ENCODE measurements at regions not wholly inside any gene's neighbourhood (a gene's known extent, or its start where the extent isn't known, plus 50 kb on each side); places are given as distances from the start of the nearest gene placed in this dataset.

DNA sequence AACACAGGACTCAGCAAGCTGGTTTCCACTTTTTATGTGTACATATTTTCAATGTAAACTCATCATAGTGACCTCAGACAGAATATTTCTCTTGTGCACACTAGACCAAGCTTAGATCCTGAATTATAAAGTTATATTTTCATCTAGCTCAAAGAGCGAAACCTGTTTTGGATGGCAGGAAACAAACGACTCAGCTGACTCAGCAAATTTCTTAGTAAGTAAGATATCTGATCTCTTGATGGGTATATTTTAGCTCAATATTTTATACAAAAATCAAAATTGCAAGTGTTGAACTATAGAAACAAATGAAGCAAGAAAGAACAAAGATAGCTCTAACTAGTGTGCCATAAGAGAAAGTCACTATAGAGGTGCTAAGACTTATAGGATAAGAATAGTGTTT lies 1114.5 kb downstream of the STPG2 start:
- TF ChIP-seq, protein P1, sequence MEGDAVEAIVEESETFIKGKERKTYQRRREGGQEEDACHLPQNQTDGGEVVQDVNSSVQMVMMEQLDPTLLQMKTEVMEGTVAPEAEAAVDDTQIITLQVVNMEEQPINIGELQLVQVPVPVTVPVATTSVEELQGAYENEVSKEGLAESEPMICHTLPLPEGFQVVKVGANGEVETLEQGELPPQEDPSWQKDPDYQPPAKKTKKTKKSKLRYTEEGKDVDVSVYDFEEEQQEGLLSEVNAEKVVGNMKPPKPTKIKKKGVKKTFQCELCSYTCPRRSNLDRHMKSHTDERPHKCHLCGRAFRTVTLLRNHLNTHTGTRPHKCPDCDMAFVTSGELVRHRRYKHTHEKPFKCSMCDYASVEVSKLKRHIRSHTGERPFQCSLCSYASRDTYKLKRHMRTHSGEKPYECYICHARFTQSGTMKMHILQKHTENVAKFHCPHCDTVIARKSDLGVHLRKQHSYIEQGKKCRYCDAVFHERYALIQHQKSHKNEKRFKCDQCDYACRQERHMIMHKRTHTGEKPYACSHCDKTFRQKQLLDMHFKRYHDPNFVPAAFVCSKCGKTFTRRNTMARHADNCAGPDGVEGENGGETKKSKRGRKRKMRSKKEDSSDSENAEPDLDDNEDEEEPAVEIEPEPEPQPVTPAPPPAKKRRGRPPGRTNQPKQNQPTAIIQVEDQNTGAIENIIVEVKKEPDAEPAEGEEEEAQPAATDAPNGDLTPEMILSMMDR (IDR thresholded peaks at IDR 0.05 in 4 of 5, conservative IDR thresholded peaks at IDR 0.05 in 1 of 5): no peak
- TF ChIP-seq POLR2A (IDR thresholded peaks at IDR 0.05): no peak
